ENCODE measurements at regions not wholly inside any gene's neighbourhood (a gene's known extent, or its start where the extent isn't known, plus 50 kb on each side); places are given as distances from the start of the nearest gene placed in this dataset.

GRCh38 chr6:27776504-27776903 is 135.7 kb downstream of the OR2B2 start:
- Histone ChIP-seq H3K4ac (ENCODE audit: low read depth, low read length) (no peak overlapping the region), H2BK120ac (ENCODE audit: low read depth, low read length) (no peak overlapping the region), H2AK9ac (replicated peaks; ENCODE audit: low read depth, low read length, poor library complexity) (no peak overlapping the region), H3K27ac (ENCODE audit: insufficient read depth, low read length) (no peak overlapping the region), H2BK15ac (ENCODE audit: low read depth, low read length) (no peak overlapping the region), H3K9ac (ENCODE audit: low read depth, low read length) (no peak overlapping the region), H3K9me3 (ENCODE audit: control insufficient read depth, insufficient read depth, low read length) (no peaks in the 10 kb centered on the region), H4K5ac (ENCODE audit: low read depth, low read length) (no peak overlapping the region), H3K9me1 (ENCODE audit: insufficient read depth, low read length) (no peaks in the 10 kb centered on the region), H3K18ac (ENCODE audit: low read depth, low read length) (no peak overlapping the region), H4K20me1 (ENCODE audit: insufficient read depth, low read length) (no peaks in the 10 kb centered on the region), H2BK20ac (ENCODE audit: low read depth, low read length) (no peak overlapping the region), H3K79me1 (ENCODE audit: low read depth in 1 of 2, low read length in 2 of 2) (no peaks in the 10 kb centered on the region), H4K91ac (ENCODE audit: insufficient read depth, low read depth, low read length) (no peak overlapping the region), H3K14ac (replicated peaks; ENCODE audit: low read depth, low read length) (no peak overlapping the region), H3K4me2 (ENCODE audit: low read depth, low read length) (no peak overlapping the region), H3K27me3 (ENCODE audit: control insufficient read depth, insufficient read depth, low read length) (no peaks in the 10 kb centered on the region), H2BK5ac (ENCODE audit: low read depth, low read length, poor library complexity, severe bottlenecking) (no peak overlapping the region), H3K36me3 (ENCODE audit: control insufficient read depth, insufficient read depth, low read length) (no peaks in the 10 kb centered on the region), H3K4me3 (ENCODE audit: insufficient read depth, low read depth, low read length) (no peak overlapping the region), H3K56ac (ENCODE audit: extremely low read depth, insufficient read depth, low read length) (no peak overlapping the region), H3K4me1 (ENCODE audit: control insufficient read depth, insufficient read depth, low read length) (no peaks in the 10 kb centered on the region), H3K23ac (ENCODE audit: low read depth, low read length) (no peak overlapping the region), H2AK5ac (ENCODE audit: low read depth, low read length) (no peak overlapping the region), H2AFZ (replicated peaks; ENCODE audit: low read length, poor library complexity) (no peak overlapping the region), H4K8ac (ENCODE audit: low read depth in 2 of 2, low read length in 2 of 2) (no peak overlapping the region)
- CTCF ChIA-PET: interaction anchor here (1.3 kb wide), 1 partner anchor 118 kb away, joined by 4 read pairs; no protein-coding TSS in a partner anchor
- POLR2A ChIA-PET (ENCODE audit: unreplicated experiment): no interaction called here
- TF ChIP-seq RFX5 (IDR thresholded peaks at IDR 0.05; ENCODE audit: low read depth, low read length): no peak
- no peak for TF ChIP-seq FOS (IDR thresholded peaks at IDR 0.05; ENCODE audit: low read depth, low read length)
- TF ChIP-seq, protein P1, sequence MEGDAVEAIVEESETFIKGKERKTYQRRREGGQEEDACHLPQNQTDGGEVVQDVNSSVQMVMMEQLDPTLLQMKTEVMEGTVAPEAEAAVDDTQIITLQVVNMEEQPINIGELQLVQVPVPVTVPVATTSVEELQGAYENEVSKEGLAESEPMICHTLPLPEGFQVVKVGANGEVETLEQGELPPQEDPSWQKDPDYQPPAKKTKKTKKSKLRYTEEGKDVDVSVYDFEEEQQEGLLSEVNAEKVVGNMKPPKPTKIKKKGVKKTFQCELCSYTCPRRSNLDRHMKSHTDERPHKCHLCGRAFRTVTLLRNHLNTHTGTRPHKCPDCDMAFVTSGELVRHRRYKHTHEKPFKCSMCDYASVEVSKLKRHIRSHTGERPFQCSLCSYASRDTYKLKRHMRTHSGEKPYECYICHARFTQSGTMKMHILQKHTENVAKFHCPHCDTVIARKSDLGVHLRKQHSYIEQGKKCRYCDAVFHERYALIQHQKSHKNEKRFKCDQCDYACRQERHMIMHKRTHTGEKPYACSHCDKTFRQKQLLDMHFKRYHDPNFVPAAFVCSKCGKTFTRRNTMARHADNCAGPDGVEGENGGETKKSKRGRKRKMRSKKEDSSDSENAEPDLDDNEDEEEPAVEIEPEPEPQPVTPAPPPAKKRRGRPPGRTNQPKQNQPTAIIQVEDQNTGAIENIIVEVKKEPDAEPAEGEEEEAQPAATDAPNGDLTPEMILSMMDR (conservative IDR thresholded peaks at IDR 0.05; ENCODE audit: low read depth, low read length): no peak
- no peak for TF ChIP-seq SMC3 (IDR thresholded peaks at IDR 0.05; ENCODE audit: low read depth, low read length)
- TF ChIP-seq CEBPB (IDR thresholded peaks at IDR 0.05; ENCODE audit: low read depth, low read length): no peak
- no peak for TF ChIP-seq BHLHE40 (IDR thresholded peaks at IDR 0.05; ENCODE audit: low read depth, low read length)
- TF ChIP-seq MAFK (IDR thresholded peaks at IDR 0.05; ENCODE audit: low read depth, low read length): no peak
- TF ChIP-seq, protein P2, sequence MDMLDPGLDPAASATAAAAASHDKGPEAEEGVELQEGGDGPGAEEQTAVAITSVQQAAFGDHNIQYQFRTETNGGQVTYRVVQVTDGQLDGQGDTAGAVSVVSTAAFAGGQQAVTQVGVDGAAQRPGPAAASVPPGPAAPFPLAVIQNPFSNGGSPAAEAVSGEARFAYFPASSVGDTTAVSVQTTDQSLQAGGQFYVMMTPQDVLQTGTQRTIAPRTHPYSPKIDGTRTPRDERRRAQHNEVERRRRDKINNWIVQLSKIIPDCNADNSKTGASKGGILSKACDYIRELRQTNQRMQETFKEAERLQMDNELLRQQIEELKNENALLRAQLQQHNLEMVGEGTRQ (IDR thresholded peaks at IDR 0.05; ENCODE audit: low read depth, low read length): no peak
- TF ChIP-seq MXI1 (IDR thresholded peaks at IDR 0.05; ENCODE audit: borderline replicate concordance, low read depth, low read length): no peak
- TF ChIP-seq, protein P3, sequence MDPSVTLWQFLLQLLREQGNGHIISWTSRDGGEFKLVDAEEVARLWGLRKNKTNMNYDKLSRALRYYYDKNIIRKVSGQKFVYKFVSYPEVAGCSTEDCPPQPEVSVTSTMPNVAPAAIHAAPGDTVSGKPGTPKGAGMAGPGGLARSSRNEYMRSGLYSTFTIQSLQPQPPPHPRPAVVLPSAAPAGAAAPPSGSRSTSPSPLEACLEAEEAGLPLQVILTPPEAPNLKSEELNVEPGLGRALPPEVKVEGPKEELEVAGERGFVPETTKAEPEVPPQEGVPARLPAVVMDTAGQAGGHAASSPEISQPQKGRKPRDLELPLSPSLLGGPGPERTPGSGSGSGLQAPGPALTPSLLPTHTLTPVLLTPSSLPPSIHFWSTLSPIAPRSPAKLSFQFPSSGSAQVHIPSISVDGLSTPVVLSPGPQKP (IDR thresholded peaks at IDR 0.05; ENCODE audit: borderline replicate concordance, low read depth, low read length): no peak
- no peak for TF ChIP-seq NFE2L2 (IDR thresholded peaks at IDR 0.05; ENCODE audit: low read depth, low read length)
- TF ChIP-seq RAD21 (IDR thresholded peaks at IDR 0.05; ENCODE audit: low read length): no peak
- no peak for TF ChIP-seq MAZ (IDR thresholded peaks at IDR 0.05; ENCODE audit: borderline replicate concordance, low read depth, low read length)
- no peak for TF ChIP-seq POLR2A (IDR thresholded peaks at IDR 0.05; ENCODE audit: low read depth, low read length)
- dilution Hi-C loops (cut with HindIII; ENCODE audit: low sequenced_read_pairs, unreplicated experiment) (no loop called here), in situ Hi-C loops (cut with MboI; ENCODE audit: low sequenced_read_pairs) (no loop called here), intact Hi-C loops (cut with micrococcal nuclease) (no loop called here)
- WGBS, 2 experiments (ENCODE audit: extremely low coverage in 2 of 2, insufficient read length in 1 of 2): 40% methylated on average over 1 of the region's 4 CpGs; no CpG with 5 or more reads in 1 of the 2 experiments
- no peak for DNase-seq
- BruUV-seq (replicated peaks): no TSS peak
- no peak for ATAC-seq (ENCODE audit: low read depth)

Measured in IMR-90 (cell line).